ENCODE measurements at regions not wholly inside any gene's neighbourhood (a gene's known extent, or its start where the extent isn't known, plus 50 kb on each side); places are given as distances from the start of the nearest gene placed in this dataset.
"Not testable (repeated sequence)": the region's sequence is repeated elsewhere in the genome, so short reads cannot be mapped to it uniquely, and the experiment has no call there.

DNA sequence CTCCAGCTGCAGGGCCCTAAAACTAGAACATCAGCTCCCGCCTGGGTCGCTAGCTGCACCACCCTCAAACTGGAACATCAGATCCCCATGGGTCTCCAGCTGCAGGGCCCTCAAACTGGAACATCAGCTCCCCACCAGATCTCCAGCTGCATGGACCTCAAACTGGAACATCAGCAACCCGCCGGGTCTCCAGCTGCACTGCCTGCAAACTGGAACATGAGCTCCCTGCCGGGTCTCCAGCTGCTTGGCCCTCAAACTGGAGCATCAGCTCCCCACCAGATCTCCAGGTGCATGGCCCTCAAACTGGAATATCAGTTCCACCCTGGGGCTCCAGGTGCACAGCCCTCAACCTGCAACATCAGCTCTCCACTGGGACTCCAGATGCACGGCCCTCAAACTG is 82.7 kb downstream of the TFRC start:
- intact Hi-C loops (cut with micrococcal nuclease): not testable (repeated sequence)

DNA sequence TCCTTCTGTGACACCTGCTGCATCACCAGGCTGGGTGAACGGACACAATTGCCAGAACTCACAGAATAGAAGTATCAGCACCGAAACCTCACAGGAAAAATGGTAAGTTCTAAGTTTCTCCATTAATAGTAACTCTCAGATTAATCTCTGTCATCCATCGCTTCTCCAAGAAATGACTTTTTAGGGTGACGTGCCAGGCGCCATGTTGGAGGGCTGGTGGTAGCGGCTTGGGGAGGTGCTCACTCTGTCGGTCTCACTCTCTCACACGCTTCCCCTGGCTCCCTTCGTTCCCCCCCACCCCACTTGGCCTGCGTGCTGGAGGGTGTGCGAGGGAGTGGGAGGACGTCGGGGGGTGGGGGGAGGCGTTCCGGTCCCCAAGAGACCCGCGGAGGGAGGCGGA is 85.6 kb downstream of the TFRC start:
- intact Hi-C loops (cut with micrococcal nuclease): not testable (repeated sequence)

DNA sequence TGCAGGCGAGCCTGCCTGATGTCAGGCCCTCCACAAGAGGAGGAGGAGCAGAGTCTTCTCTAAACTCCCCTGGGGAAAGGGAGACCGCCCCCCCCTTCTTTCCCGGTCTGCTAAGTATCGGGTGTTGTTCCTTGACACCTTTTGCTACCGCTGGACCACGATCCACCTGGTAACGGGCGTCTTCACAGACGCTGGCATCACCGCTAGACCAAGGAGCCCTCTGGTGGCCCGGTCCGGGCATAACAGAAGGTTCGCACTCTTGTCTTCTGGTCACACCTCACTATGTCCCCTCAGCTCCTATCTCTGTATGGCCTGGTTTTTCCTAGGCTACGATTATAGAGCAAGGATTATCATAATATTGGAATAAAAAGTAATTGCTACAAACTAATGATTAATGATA is 86.0 kb upstream of the TNK2 start:
- intact Hi-C loops (cut with micrococcal nuclease): loop anchor here (5.0 kb wide), 3 partner anchors 87 to 247 kb away; partner anchors contain the start of gene TNK2

GRCh38 chr3:195993671-195994070 is 85.3 kb upstream of the TNK2 start:
- intact Hi-C loops (cut with micrococcal nuclease): loop anchor here (5.0 kb wide), 3 partner anchors 86 to 246 kb away; partner anchors contain the start of gene TNK2

DNA sequence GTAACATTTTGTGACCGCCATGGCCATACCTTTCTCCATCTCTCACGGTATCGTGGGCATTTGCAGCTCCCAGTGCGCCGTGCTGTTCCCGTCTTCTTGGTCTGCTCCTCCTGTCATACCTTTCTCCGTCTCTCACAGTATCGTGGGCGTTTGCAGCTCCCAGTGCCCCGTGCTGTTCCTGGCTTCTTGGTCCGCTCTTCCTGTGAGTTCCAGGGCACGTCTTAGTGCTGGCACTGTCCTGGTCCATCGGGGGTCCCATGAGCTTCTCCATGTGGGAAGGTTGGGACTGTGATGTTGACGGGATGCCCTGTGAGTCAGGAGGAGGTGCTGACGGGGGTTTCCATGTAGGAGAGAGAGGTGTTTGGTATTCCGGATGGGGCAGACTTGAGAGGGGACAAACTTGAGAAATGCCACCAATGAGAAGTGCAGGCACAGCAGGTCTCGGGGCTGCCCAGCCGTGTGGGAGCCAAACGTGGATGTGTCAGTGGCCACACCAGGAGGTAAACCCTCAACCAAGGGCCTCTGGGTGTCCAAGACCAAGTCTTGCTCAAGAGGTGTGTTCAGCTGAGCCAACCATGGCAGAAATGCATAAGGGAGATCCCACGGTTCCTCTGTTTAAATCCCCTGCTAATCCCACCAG is 84.7 kb upstream of the TNK2 start:
- intact Hi-C loops (cut with micrococcal nuclease): loop anchor here (5.0 kb wide), 3 partner anchors 86 to 246 kb away; partner anchors contain the start of gene TNK2

- intact Hi-C loops (cut with micrococcal nuclease): loop anchor here (5.0 kb wide), 3 partner anchors 85 to 245 kb away; partner anchors contain the start of gene TNK2
These were observed 83.6 kb upstream of the TNK2 start for GRCh38 chr3:195991986-195992385.

- intact Hi-C loops (cut with micrococcal nuclease): loop anchor here (5.0 kb wide), 3 partner anchors 84 to 244 kb away; partner anchors contain the start of gene TNK2
These were observed 82.9 kb upstream of the TNK2 start for GRCh38 chr3:195991243-195991642.

DNA sequence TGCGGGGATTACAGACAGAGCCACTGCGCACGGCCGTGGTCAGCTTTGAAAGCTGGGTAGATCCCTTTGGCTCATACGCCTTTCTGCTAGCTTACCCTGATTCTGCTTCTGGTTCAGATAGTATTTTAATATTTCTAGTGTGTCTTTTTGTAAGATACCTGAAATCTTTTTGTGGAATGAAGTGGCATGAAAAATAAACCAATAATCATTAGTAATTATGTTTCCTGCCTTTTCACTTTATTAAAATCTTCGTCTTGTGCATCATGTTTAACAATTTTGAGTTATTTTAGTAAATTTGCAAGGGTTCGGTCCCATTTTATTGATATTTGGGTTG is 82.5 kb upstream of the TNK2 start:
- intact Hi-C loops (cut with micrococcal nuclease): loop anchor here (5.0 kb wide), 3 partner anchors 84 to 244 kb away; partner anchors contain the start of gene TNK2

DNA sequence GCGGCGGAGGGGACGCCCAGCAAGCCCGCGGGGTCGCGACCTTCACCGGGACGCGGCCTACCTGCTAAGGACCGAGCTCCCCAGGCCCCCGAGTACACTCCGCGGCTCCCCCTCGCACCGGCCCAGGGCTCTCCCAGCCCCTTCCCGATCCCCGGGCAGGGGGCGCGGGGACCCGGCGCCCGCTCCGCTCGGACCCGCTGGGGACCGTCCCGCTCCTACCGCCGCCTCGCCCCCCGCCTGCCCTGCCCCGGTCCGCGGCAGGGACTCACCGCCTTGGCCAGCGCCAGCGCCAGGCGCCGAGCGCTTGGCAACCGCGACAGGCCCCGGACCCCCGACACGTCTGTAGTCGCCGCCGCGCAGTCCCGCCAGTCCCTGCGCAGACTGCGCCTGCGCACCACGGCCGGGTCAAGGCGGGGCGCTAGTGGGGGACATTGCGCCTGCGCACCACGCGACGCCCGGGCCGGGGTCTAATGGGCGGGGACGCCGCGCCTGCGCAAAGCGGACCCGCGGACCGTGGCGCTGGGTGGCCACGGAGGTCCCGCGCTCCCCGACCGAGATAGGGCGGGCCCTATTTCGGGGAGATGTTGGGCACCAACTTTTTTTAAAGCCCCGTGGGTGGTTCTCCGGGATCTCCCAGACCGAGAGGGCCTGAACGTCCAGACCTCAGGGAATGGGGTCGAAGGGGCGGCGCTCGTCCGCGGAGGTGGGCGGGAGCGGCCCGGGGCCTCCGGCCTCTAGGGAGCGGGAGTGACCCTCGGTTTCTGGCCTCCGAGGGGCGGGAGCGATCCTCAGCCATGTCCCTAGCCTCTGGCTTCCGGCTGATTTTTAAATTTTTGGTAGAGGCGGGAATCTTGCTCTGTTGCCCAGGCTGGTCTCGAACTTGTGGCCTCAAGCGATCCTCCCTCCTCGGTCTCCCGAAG is 81.8 kb upstream of the TNK2 start:
- intact Hi-C loops (cut with micrococcal nuclease): loop anchor here (5.0 kb wide), 3 partner anchors 83 to 243 kb away; partner anchors contain the start of gene TNK2

- intact Hi-C loops (cut with micrococcal nuclease): not testable (repeated sequence)
These were observed 81.0 kb upstream of the TNK2 start for GRCh38 chr3:195989197-195989920.

DNA sequence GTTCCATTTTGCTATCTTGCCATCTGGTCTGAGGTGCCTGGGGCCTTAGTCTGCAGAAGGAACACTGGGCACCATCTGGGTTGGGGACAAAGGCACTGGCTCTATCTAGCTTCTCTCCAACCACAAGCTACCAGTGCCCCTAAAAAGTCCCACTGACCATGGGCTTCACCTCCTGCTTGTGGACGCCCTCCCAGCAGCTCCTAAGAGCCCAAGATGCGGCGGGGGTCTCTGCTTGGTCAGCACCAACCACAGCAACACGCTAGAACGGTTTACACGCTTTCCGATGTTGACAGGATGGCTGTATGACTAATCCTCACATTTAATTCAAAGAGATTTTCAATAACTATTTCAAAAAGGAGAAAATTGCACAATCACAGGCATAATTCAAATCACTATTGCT is 80.4 kb upstream of the TNK2 start:
- intact Hi-C loops (cut with micrococcal nuclease): not testable (repeated sequence)

DNA sequence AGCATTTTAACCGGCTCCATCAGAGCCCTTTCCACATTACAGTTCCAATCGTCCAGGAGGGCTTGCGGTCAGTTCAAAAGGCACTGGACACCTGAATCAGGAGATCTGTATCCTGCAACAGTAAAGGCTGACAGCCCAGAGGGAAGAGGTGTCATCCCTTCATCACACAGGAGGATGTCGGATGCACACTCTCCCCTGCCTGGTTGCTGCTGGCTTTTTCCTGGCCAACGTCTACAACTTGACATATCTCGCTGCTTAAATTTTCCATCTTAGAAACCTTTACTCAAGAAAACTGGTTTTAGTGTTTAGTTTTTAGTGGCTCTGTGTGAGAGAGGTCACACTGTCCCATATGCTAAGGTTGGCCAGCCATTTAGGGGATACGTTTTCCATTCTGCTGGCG is 78.7 kb upstream of the TNK2 start:
- intact Hi-C loops (cut with micrococcal nuclease): not testable (repeated sequence)

GRCh38 chr3:195986576-195986975 is 78.2 kb upstream of the TNK2 start:
- intact Hi-C loops (cut with micrococcal nuclease): not testable (repeated sequence)

GRCh38 chr3:195985348-195985920 is 77.1 kb upstream of the TNK2 start:
- intact Hi-C loops (cut with micrococcal nuclease): not testable (repeated sequence)

DNA sequence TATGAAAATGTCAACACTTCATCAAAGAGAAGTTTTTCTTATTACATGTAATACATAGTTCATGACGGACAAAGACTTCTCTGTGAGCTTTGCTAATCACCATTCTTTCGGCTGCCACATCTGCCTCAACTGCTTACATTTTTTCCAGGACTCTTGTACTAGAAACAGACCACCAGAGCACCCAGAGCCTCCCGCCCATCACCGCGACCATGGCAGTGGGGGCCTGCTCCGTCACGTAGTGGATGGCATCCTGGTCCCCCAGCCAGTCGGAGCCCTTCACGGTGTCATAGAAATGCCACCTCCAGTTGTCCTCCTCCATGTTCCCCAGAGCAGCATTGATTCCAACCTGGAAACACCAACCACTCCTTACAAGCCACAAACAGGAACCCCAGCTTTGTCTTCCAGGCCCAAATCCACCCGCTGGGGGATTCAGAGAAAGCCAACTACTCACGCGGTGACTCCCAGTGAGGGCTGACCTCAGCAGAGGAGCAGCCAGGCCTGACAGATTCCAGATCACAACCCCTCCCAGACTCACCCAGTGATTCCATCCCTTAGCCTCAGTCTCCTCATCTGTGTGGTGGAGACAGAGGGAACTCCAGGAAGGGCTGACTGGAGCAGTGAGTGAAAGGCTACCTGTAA is 76.2 kb upstream of the TNK2 start:
- intact Hi-C loops (cut with micrococcal nuclease): not testable (repeated sequence)

GRCh38 chr3:195983880-195984279 is 75.5 kb upstream of the TNK2 start:
- intact Hi-C loops (cut with micrococcal nuclease): not testable (repeated sequence)

- intact Hi-C loops (cut with micrococcal nuclease): not testable (repeated sequence)
These were observed 74.4 kb upstream of the TNK2 start for GRCh38 chr3:195982754-195983153.

GRCh38 chr3:195981778-195982177 is 73.4 kb upstream of the TNK2 start:
- intact Hi-C loops (cut with micrococcal nuclease): not testable (repeated sequence)

DNA sequence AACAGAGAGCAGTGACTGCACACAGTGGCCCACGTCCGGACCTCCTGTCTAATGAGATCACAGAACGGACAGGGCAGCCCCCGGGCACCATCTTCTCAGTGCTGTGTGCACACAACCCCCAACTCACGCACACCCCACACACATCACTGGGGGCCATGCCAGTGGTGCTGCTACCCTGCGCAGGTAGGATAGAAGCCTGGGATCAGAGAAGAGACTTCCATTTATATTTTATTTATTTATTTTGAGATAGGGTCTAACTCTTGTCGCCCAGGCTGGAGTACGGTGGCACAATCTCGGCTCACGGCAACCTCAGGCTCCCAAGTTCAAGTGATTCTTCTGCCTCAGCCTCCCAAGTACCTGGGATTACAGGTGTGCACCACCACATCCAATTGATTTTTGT is 71.5 kb upstream of the TNK2 start:
- intact Hi-C loops (cut with micrococcal nuclease): not testable (repeated sequence)

DNA sequence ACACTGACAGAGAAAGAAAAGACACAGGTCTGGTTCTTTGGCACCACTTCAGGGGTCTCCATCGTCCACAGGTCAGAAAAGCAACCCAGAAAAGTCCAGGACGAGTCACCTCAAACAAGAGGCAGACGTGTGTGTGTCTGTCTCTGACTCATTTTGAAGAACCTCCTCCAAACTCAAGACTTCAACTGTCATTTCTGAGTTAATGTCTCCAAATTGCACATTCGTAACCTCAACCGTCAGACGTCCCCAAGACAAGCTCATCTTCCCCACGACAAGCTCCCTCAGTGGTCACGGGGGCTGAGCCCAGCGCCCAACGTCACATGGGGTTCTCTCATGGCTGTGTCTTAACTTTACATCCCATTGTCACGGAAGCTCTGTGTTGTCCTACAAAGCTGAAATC is 70.2 kb upstream of the TNK2 start:
- intact Hi-C loops (cut with micrococcal nuclease): not testable (repeated sequence)

DNA sequence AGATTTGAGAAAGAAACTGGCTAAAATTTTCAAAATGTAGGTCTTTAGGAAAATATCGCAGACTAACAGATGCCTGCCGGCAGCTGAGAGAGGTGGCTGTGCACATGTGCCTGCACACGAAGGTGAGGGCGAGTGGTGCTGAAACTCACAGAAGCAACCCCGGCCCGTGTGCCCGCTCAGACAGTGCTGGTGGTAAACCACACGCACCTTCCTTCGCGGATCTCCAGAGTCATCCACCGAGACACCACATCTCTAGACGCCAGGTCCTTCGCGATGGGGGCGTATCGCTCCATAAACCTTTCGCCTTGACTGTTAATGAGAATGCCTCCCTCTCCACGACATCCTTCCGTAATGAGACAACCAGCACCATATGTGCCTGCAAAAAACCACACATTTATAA is 68.5 kb upstream of the TNK2 start:
- intact Hi-C loops (cut with micrococcal nuclease): not testable (repeated sequence)
